ENCODE measurements at regions not wholly inside any gene's neighbourhood (a gene's known extent, or its start where the extent isn't known, plus 50 kb on each side); places are given as distances from the start of the nearest gene placed in this dataset.

DNA sequence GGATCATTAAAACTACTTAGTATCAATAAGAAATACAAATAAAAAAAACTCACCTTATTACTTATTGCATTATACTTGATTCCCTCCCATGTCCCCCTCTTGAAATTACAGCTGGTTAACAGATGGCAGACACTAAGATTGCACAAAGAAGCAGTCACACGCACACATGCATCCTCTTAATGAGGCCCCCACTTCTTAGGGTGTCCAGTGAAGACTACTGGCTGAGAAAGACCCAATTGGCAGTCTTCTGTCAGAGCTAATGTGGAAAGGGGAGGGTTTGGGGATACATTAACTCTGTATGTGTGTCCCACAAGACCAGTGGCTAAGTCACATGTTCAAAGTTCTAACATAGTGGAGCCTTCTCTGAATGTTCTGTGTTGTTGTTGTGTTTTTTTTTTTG is 210.7 kb downstream of the MTX2 start:
- Mint-ChIP-seq H3K27ac (ENCODE audit: unreplicated experiment) (no peak overlapping the region), H3K27me3 (ENCODE audit: unreplicated experiment) (no peaks in the 10 kb centered on the region), H3K36me3 (ENCODE audit: insufficient read depth, unreplicated experiment) (no peaks in the 10 kb centered on the region), H3K4me1 (ENCODE audit: low read depth, unreplicated experiment) (no peaks in the 10 kb centered on the region), H3K4me3 (ENCODE audit: low read depth, unreplicated experiment) (no peak overlapping the region), H3K9me3 (ENCODE audit: low read depth, unreplicated experiment) (peaks cover 3% of the 10 kb centered on the region)
- intact Hi-C loops (cut with micrococcal nuclease; ENCODE audit: unreplicated experiment), result no loop called here
- DNase-seq, result no peak
- no peak for TF ChIP-seq CTCF (IDR thresholded peaks at IDR 0.05; ENCODE audit: unreplicated experiment)
- BruUV-seq (replicated peaks), result no TSS peak
- CTCF ChIA-PET, result no interaction called here

DNA sequence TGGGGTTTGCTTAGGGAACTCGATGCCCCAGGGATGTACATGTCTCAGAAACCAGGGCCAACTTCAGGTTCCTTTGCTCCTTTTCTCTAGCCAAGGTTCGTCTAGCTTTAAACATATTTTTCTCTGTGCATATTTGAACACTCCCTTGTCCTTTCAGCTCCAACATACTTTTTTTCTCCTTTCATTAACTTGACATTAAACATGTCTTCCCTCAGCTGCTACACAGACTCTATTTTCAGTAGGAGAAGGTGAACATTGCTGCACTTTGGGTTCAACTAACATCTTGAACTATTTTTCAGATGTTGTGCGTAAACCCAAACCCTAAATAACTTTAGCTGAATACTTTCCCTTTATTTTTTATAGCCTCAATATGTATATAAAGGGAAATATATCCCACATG is 212.9 kb downstream of the MTX2 start:
- intact Hi-C loops (cut with micrococcal nuclease; ENCODE audit: unreplicated experiment), result no loop called here
- no peak for DNase-seq
- no peaks in the 10 kb centered on the region for H3K27me3 Mint-ChIP-seq (ENCODE audit: unreplicated experiment)
- CTCF ChIA-PET, result interaction anchor here (1.2 kb wide), 1 partner anchor 71 kb away, joined by 3 read pairs; no protein-coding TSS in a partner anchor
- no TSS peak for BruUV-seq (replicated peaks)
- H3K9me3 Mint-ChIP-seq (ENCODE audit: low read depth, unreplicated experiment), result peaks cover 3% of the 10 kb centered on the region
- no peaks in the 10 kb centered on the region for H3K36me3 Mint-ChIP-seq (ENCODE audit: insufficient read depth, unreplicated experiment)
- no peak overlapping the region for H3K27ac Mint-ChIP-seq (ENCODE audit: unreplicated experiment)
- H3K4me1 Mint-ChIP-seq (ENCODE audit: low read depth, unreplicated experiment), result no peaks in the 10 kb centered on the region
- TF ChIP-seq CTCF (IDR thresholded peaks at IDR 0.05; ENCODE audit: unreplicated experiment), result no peak
- no peak overlapping the region for H3K4me3 Mint-ChIP-seq (ENCODE audit: low read depth, unreplicated experiment)

GRCh38 chr2:176483476-176483875 is 214.2 kb downstream of the MTX2 start:
- intact Hi-C loops (cut with micrococcal nuclease; ENCODE audit: unreplicated experiment), result no loop called here
- H3K4me3 Mint-ChIP-seq (ENCODE audit: low read depth, unreplicated experiment), result no peak overlapping the region
- H3K27me3 Mint-ChIP-seq (ENCODE audit: unreplicated experiment), result no peaks in the 10 kb centered on the region
- H3K9me3 Mint-ChIP-seq (ENCODE audit: low read depth, unreplicated experiment), result peaks cover 3% of the 10 kb centered on the region
- H3K36me3 Mint-ChIP-seq (ENCODE audit: insufficient read depth, unreplicated experiment), result no peaks in the 10 kb centered on the region
- CTCF ChIA-PET, result no interaction called here
- no peaks in the 10 kb centered on the region for H3K4me1 Mint-ChIP-seq (ENCODE audit: low read depth, unreplicated experiment)
- DNase-seq, result no peak
- TF ChIP-seq CTCF (IDR thresholded peaks at IDR 0.05; ENCODE audit: unreplicated experiment), result no peak
- H3K27ac Mint-ChIP-seq (ENCODE audit: unreplicated experiment), result no peak overlapping the region
- no TSS peak for BruUV-seq (replicated peaks)

GRCh38 chr2:176483901-176484568 is 214.8 kb downstream of the MTX2 start:
- no peak for TF ChIP-seq CTCF (IDR thresholded peaks at IDR 0.05; ENCODE audit: unreplicated experiment)
- no TSS peak for BruUV-seq (replicated peaks)
- CTCF ChIA-PET, result no interaction called here
- Mint-ChIP-seq H3K27me3 (ENCODE audit: unreplicated experiment) (no peaks in the 10 kb centered on the region), H3K27ac (ENCODE audit: unreplicated experiment) (no peak overlapping the region), H3K4me3 (ENCODE audit: low read depth, unreplicated experiment) (no peak overlapping the region), H3K36me3 (ENCODE audit: insufficient read depth, unreplicated experiment) (no peaks in the 10 kb centered on the region), H3K4me1 (ENCODE audit: low read depth, unreplicated experiment) (no peaks in the 10 kb centered on the region), H3K9me3 (ENCODE audit: low read depth, unreplicated experiment) (peaks cover 3% of the 10 kb centered on the region)
- no peak for DNase-seq
- intact Hi-C loops (cut with micrococcal nuclease; ENCODE audit: unreplicated experiment), result no loop called here

Data from Calu3 (cell line).